T-helper 17 cell (primary cell): ENCODE measurements at regions not wholly inside any gene's neighbourhood (a gene's known extent, or its start where the extent isn't known, plus 50 kb on each side); places are given as distances from the start of the nearest gene placed in this dataset.

Source experiments
- ATAC-seq: fragments of 150-1000 bp; cut with Tn5 transposase; 2 replicates; pipeline ENCODE4 v1.10.0; 2021; ENCODE audit warnings: mild to moderate bottlenecking, moderate library complexity
- DNase-seq, 3 donors: peaks; one replicate each; pipeline versions ENCODE4 v3.0.0 to v3.0.0-alpha.2; 2020 to 2021
- H3K9me3 ChIP-seq: one replicate; pipeline ENCODE4 v1.7.0; 2013; ENCODE audit warnings: low read length, mild to moderate bottlenecking; ENCODE audit not compliant: control insufficient read depth, poor library complexity, severe bottlenecking
- H3K27ac Mint-ChIP-seq: one replicate; pipeline ENCODE4 v1.8.0; 2022; ENCODE audit warnings: mild to moderate bottlenecking, moderate library complexity, mixed read lengths
- H3K27me3 Mint-ChIP-seq: one replicate; pipeline ENCODE4 v1.8.0; 2022; ENCODE audit warnings: mixed read lengths
- H3K36me3 Mint-ChIP-seq: one replicate; pipeline ENCODE4 v1.8.0; 2022; ENCODE audit warnings: low read depth, mixed read lengths
- H3K4me1 Mint-ChIP-seq: one replicate; pipeline ENCODE4 v1.8.0; 2022; ENCODE audit warnings: mild to moderate bottlenecking, mixed read lengths
- H3K4me3 Mint-ChIP-seq: one replicate; pipeline ENCODE4 v1.8.0; 2022; ENCODE audit warnings: mild to moderate bottlenecking, moderate library complexity, mixed read lengths

GRCh38 chr17:65456368-65457151, 104.9 kb downstream of the AXIN2 start:
- peaks cover 3% of the 10 kb centered on the region for H3K4me1 Mint-ChIP-seq
- H3K27me3 Mint-ChIP-seq, result peaks cover 13% of the 10 kb centered on the region
- no peak overlapping the region for H3K27ac Mint-ChIP-seq
- H3K4me3 Mint-ChIP-seq, result no peak overlapping the region
- no peaks in the 10 kb centered on the region for H3K36me3 Mint-ChIP-seq
- no peaks in the 10 kb centered on the region for H3K9me3 ChIP-seq
- no peak for DNase-seq
- ATAC-seq, result no peak

DNA sequence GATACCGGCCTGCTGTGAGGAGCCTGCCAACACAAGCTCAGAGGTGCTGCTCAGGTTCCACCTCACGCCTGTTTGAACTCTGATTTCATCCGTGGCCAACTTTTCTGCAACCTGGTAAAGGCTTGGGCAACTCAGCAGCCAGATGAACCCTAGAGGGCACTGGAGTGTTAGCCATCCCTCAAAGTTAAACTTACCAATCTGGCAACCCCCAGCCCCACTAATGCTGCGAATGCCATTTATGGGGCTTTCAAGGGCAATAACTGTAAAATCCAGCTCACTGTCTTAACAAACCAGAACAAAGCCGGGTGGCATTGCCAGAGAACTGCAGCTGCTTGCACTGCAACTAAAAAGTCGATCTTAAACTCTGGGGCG, 105.5 kb downstream of the AXIN2 start:
- Mint-ChIP-seq H3K4me3 (no peak overlapping the region), H3K27ac (no peak overlapping the region), H3K27me3 (peaks cover 13% of the 10 kb centered on the region), H3K36me3 (no peaks in the 10 kb centered on the region), H3K4me1 (peaks cover 3% of the 10 kb centered on the region)
- no peaks in the 10 kb centered on the region for H3K9me3 ChIP-seq
- ATAC-seq (peak; percentile 52), DNase-seq (no peak)

DNA sequence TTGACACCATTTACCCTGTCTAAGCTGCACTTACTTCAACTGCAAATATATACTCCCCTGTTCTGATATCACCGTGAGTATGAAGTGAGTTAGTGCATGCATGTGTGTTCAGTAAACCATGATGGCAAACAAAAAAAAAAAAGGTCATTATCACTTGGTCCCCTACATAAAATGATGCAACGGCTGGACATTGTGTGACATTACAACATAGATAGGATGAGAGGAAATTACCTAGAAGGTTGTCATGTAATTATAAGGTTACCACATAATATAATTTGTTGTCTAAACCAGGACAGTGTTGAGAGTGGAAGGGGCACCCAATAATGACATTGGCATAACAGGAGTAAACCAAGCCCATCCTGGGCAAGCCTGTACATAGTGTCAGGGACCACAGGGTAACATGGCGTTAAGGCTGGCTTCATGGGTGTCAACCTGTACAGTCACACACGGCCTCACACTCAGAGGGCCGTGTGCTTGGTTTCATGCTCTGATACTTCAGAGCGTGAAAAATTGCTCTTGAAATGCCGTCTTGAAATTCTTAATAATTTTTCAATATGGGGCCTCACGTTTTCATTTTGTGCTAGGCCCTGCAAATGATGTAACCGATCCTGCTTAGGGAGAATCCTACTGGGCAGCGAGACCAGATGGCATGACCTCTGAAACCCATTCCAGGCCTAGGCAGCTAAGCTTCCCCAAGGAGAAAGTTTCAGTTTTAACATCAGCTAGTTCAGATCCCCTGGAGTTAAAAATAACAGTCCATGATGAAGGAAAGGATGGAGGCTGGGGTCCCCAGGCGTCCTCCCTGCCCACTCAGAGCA, 106.1 kb downstream of the AXIN2 start:
- H3K27ac Mint-ChIP-seq, result peak overlapping the region; percentile 4
- ATAC-seq, result no peak
- H3K27me3 Mint-ChIP-seq, result peaks cover 13% of the 10 kb centered on the region
- DNase-seq, result no peak
- H3K36me3 Mint-ChIP-seq, result no peaks in the 10 kb centered on the region
- H3K4me3 Mint-ChIP-seq, result no peak overlapping the region
- H3K4me1 Mint-ChIP-seq, result peaks cover 3% of the 10 kb centered on the region
- H3K9me3 ChIP-seq, result no peaks in the 10 kb centered on the region

GRCh38 chr17:65453204-65453931, 108.1 kb downstream of the AXIN2 start:
- DNase-seq, result no peak
- Mint-ChIP-seq H3K4me1 (no peaks in the 10 kb centered on the region), H3K36me3 (peaks cover 2% of the 10 kb centered on the region), H3K27me3 (peaks cover 8% of the 10 kb centered on the region), H3K27ac (no peak overlapping the region), H3K4me3 (no peak overlapping the region)
- no peak for ATAC-seq
- no peaks in the 10 kb centered on the region for H3K9me3 ChIP-seq

DNA sequence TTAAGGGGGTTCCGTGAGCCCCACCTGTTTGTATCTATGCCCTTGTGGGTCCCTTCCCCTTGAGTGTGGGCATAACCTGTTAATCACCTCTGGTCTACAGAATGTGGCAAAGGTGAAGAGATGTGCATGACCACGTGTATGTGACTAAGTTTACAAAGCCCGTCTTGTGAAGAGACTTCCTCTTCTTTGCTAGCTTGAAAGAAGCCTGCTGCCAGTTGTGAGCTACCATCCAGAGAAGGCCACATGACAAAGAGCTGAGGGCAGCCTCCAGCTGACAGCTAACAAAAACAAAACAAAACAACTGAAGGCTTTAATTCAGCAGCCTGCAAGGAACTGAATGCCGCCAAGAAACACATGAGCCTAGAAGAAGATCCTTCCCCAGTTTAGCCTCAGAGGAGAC, 112.0 kb downstream of the AXIN2 start:
- Mint-ChIP-seq H3K27ac (no peak overlapping the region), H3K4me3 (no peak overlapping the region), H3K4me1 (no peaks in the 10 kb centered on the region), H3K27me3 (peaks cover 12% of the 10 kb centered on the region), H3K36me3 (peaks cover 2% of the 10 kb centered on the region)
- H3K9me3 ChIP-seq, result no peaks in the 10 kb centered on the region
- ATAC-seq (no peak), DNase-seq (no peak)

DNA sequence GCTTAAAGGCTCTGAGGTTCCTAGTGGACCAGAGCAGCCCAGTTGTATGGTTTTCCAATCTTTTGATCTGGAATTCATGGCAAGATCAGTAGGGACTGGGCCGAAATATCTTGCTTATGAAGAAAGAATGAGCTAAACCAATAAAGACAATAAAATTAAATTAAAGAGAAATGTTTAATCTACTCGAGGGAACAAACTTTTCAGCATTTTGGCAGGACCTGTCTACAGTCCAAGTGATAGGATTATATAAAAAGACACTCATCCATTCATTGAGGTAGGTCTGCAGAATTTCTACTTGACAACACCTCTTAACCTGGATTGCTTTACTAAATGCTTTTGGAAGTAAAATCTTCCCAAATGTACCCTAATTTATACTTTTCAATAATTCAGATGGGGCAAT, 113.6 kb downstream of the AXIN2 start:
- Mint-ChIP-seq H3K4me1 (no peaks in the 10 kb centered on the region), H3K27me3 (peaks cover 18% of the 10 kb centered on the region), H3K4me3 (no peak overlapping the region), H3K27ac (no peak overlapping the region), H3K36me3 (peaks cover 2% of the 10 kb centered on the region)
- ATAC-seq (no peak), DNase-seq (no peak)
- H3K9me3 ChIP-seq, result no peaks in the 10 kb centered on the region

DNA sequence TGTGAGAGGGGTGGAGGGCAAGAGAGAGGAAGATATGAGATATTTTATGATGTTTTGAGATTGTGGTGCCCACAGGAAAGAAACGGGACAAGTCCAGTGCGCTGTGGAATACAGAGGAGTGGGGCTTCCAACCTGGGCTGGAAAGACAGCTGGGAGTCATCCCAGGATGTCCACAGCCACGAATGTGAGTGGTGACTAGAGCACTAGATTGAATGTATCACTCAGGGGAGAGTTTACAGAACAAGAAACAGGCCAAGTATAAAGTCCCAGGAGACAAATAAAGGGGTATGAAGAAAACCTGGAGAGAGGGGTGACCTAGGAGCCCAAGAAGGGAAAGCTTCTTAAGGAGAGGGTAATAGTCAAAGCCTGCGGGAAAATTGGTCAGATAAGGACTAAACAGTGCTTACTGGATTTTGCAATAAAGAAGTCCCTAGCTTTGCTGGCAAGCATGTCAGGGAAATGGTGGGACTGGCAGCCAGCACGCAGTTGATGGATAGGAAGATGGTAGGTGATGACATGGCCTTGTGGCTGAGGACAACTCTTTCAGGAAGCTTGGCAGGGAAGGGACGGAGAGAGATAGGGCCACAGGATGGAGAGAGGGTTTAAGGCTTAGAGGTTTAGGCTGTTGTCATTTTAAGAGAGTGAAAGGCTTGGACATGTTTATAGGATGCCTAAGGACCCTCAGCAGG, 114.5 kb downstream of the AXIN2 start:
- ATAC-seq (no peak), DNase-seq (no peak)
- no peaks in the 10 kb centered on the region for H3K9me3 ChIP-seq
- no peaks in the 10 kb centered on the region for H3K4me1 Mint-ChIP-seq
- peaks cover 2% of the 10 kb centered on the region for H3K36me3 Mint-ChIP-seq
- peaks cover 26% of the 10 kb centered on the region for H3K27me3 Mint-ChIP-seq
- no peak overlapping the region for H3K27ac Mint-ChIP-seq
- no peak overlapping the region for H3K4me3 Mint-ChIP-seq

DNA sequence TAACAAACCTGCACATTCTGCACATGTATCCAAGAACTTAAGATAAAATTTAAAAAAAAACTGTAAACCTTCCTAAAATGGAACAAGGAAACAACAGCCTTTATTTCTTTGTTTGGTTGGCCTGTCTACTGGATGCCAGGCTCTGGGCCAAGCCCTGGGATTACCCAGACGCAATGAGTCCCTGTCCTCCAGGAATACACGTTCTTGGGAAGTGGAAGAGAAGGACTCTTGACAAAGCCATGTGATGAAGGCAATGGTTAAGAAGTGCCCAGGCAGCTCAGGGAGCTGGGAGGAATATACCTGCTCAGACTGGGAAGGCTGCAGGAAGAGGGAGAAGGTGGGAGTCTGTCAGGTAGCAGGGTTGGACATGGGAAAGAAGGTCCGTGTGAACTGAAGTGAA, 115.4 kb downstream of the AXIN2 start:
- H3K4me1 Mint-ChIP-seq, result peaks cover 2% of the 10 kb centered on the region
- peaks cover 2% of the 10 kb centered on the region for H3K36me3 Mint-ChIP-seq
- ATAC-seq (no peak), DNase-seq (no peak)
- no peaks in the 10 kb centered on the region for H3K9me3 ChIP-seq
- no peak overlapping the region for H3K27ac Mint-ChIP-seq
- peaks cover 29% of the 10 kb centered on the region for H3K27me3 Mint-ChIP-seq
- no peak overlapping the region for H3K4me3 Mint-ChIP-seq

GRCh38 chr17:65444049-65444448, 117.4 kb downstream of the AXIN2 start:
- no peak for DNase-seq
- Mint-ChIP-seq H3K27ac (no peak overlapping the region), H3K4me3 (no peak overlapping the region), H3K27me3 (peaks cover 44% of the 10 kb centered on the region), H3K36me3 (peaks cover under 1% of the 10 kb centered on the region), H3K4me1 (peaks cover 3% of the 10 kb centered on the region)
- no peaks in the 10 kb centered on the region for H3K9me3 ChIP-seq
- no peak for ATAC-seq

DNA sequence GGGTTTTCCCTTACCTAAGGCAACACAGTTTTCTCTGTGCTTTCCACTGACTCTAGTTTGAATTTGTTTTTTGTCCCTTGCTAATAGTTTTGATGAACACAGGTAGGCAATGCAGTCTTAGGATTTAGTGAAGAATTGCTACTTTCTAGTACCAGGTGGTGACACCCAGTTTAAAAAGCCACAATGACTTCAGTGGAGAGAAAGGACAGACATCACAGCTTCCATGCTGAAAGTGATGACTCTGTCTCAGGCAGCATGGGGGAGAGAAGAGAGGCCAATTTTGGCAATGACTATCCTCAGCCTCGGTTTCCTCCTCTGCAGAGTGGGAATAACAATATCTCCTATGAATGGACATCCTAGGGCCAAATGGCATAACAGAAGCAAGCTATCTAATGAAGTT, 118.8 kb downstream of the AXIN2 start:
- peaks cover 58% of the 10 kb centered on the region for H3K27me3 Mint-ChIP-seq
- H3K9me3 ChIP-seq, result no peaks in the 10 kb centered on the region
- H3K4me3 Mint-ChIP-seq, result no peak overlapping the region
- ATAC-seq (no peak), DNase-seq (no peak)
- H3K4me1 Mint-ChIP-seq, result peaks cover 3% of the 10 kb centered on the region
- no peak overlapping the region for H3K27ac Mint-ChIP-seq
- no peaks in the 10 kb centered on the region for H3K36me3 Mint-ChIP-seq

- Mint-ChIP-seq H3K27ac (no peak overlapping the region), H3K4me1 (peaks cover 3% of the 10 kb centered on the region), H3K27me3 (peaks cover 58% of the 10 kb centered on the region), H3K4me3 (no peak overlapping the region), H3K36me3 (no peaks in the 10 kb centered on the region)
- no peak for DNase-seq
- no peaks in the 10 kb centered on the region for H3K9me3 ChIP-seq
- no peak for ATAC-seq
Measured at GRCh38 chr17:65442250-65442649, 119.2 kb downstream of the AXIN2 start.

DNA sequence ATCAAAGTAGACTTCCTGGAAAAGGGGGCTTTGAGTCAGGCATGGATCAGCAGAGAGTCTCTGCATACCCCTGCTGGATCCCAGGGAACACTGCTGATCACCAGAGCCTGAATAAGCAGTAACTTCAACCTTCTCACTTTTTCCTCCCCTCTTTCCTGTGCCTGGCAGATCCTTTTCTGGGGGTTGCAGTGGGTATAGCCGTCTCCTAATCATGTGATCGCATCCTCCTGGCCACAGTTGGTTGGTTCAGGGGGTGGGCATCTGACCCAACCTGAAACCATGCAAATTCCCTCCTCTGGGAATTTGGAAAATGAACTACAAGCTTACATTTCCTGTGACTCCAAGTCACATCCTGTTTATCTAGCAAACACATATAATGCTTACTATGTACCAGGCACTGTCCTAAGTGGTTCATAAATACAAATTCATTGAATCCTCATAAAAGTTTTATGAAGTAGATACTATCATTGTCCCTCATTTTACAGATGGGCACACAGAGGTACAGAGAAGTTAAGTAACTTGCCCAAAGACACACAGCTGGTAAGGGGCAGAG, 120.3 kb downstream of the AXIN2 start:
- Mint-ChIP-seq H3K4me3 (no peak overlapping the region), H3K36me3 (no peaks in the 10 kb centered on the region), H3K27ac (no peak overlapping the region), H3K4me1 (peaks cover 3% of the 10 kb centered on the region), H3K27me3 (peaks cover 57% of the 10 kb centered on the region)
- DNase-seq (no peak), ATAC-seq (no peak)
- H3K9me3 ChIP-seq, result no peaks in the 10 kb centered on the region
